Bronchial epithelial cell (primary cell): ENCODE measurements at regions not wholly inside any gene's neighbourhood (a gene's known extent, or its start where the extent isn't known, plus 50 kb on each side); places are given as distances from the start of the nearest gene placed in this dataset.

Experiments
- DNase-seq: peaks from one replicate; pipeline ENCODE4 v3.0.0-alpha.2; 2010; ENCODE audit warnings: low read depth
- FAIRE-seq: peaks from 2 replicates; lab custom pipeline; 2011; peaks lifted over from hg19 to GRCh38; lab: Jason Lieb, UNC
- H3K27me3 ChIP-seq: 2 replicates; pipeline ENCODE4 v1.5.1; 2011; ENCODE audit warnings: low read length; ENCODE audit not compliant: control insufficient read depth, insufficient read depth
- H3K36me3 ChIP-seq: 2 replicates; pipeline ENCODE4 v1.5.1; 2011; ENCODE audit warnings: low read length; ENCODE audit not compliant: control insufficient read depth, insufficient read depth
- H3K4me3 ChIP-seq: 2 replicates; pipeline ENCODE4 v1.5.1; 2011; ENCODE audit warnings: mild to moderate bottlenecking, low read depth, low read length, control low read depth
- CTCF ChIP-seq: IDR thresholded peaks from 2 replicates; pipeline ENCODE4 v1.5.1; 2011; ENCODE audit warnings: mild to moderate bottlenecking, moderate library complexity, low read length, control low read depth, inconsistent platforms; ENCODE audit not compliant: insufficient read depth, severe bottlenecking

- no peak for TF ChIP-seq CTCF
- no peak for FAIRE-seq
- DNase-seq: peak; percentile 72
- no peak overlapping the region for H3K4me3 ChIP-seq
- H3K36me3 ChIP-seq: no peaks in the 10 kb centered on the region
- no peaks in the 10 kb centered on the region for H3K27me3 ChIP-seq
These were observed 52.5 kb downstream of the PF4 start for GRCh38 chr4:73929278-73929677.

- Histone ChIP-seq H3K4me3 (no peak overlapping the region), H3K27me3 (no peaks in the 10 kb centered on the region), H3K36me3 (no peaks in the 10 kb centered on the region)
- no peak for TF ChIP-seq CTCF
- FAIRE-seq (no peak), DNase-seq (no peak)
These were observed 54.4 kb downstream of the CXCL1 start for GRCh38 chr4:73923631-73923937.

- no peak overlapping the region for H3K4me3 ChIP-seq
- no peaks in the 10 kb centered on the region for H3K27me3 ChIP-seq
- DNase-seq (peak; percentile 51), FAIRE-seq (no peak)
- no peaks in the 10 kb centered on the region for H3K36me3 ChIP-seq
- peak; percentile 8 for TF ChIP-seq CTCF
These were observed 53.8 kb downstream of the CXCL1 start for GRCh38 chr4:73922766-73923630.

- Histone ChIP-seq H3K4me3 (no peak overlapping the region), H3K27me3 (no peaks in the 10 kb centered on the region), H3K36me3 (no peaks in the 10 kb centered on the region)
- DNase-seq (no peak), FAIRE-seq (no peak)
- no peak for TF ChIP-seq CTCF
These were observed 53.1 kb downstream of the CXCL1 start for GRCh38 chr4:73922317-73922716.
